GM21423 (cell line): ENCODE measurements at regions not wholly inside any gene's neighbourhood (a gene's known extent, or its start where the extent isn't known, plus 50 kb on each side); places are given as distances from the start of the nearest gene placed in this dataset.
"Not testable (repeated sequence)": the region's sequence is repeated elsewhere in the genome, so short reads cannot be mapped to it uniquely, and the experiment has no call there.

Experiments
- ATAC-seq: cut with Tn5 transposase; IDR thresholded peaks from one replicate; pipeline ENCODE4 v1.9.1; 2021; ENCODE audit warnings: mild to moderate bottlenecking, moderate library complexity; ENCODE audit not compliant: unreplicated experiment

GRCh38 chr1:188003687-188004086 lies 1174.9 kb downstream of the PLA2G4A start:
- not testable (repeated sequence) for ATAC-seq

- no peak for ATAC-seq
These were observed 1176.1 kb downstream of the PLA2G4A start for GRCh38 chr1:188004849-188005248.

GRCh38 chr1:188006354-188006753 lies 1177.6 kb downstream of the PLA2G4A start:
- no peak for ATAC-seq

- ATAC-seq: not testable (repeated sequence)
These were observed 1184.6 kb downstream of the PLA2G4A start for GRCh38 chr1:188013222-188013849.

- no peak for ATAC-seq
These were observed 1189.2 kb downstream of the PLA2G4A start for GRCh38 chr1:188017921-188018320.

GRCh38 chr1:188022661-188023060 lies 1193.9 kb downstream of the PLA2G4A start:
- ATAC-seq: no peak

GRCh38 chr1:188023206-188023605 lies 1194.5 kb downstream of the PLA2G4A start:
- no peak for ATAC-seq

GRCh38 chr1:188027613-188028012 lies 1198.9 kb downstream of the PLA2G4A start:
- ATAC-seq: no peak

GRCh38 chr1:188037572-188037971 lies 1208.8 kb downstream of the PLA2G4A start:
- not testable (repeated sequence) for ATAC-seq

GRCh38 chr1:188043536-188044245 lies 1214.9 kb downstream of the PLA2G4A start:
- no peak for ATAC-seq

- ATAC-seq: no peak
These were observed 1221.5 kb downstream of the PLA2G4A start for GRCh38 chr1:188050250-188050649.

GRCh38 chr1:188056011-188056410 lies 1227.3 kb downstream of the PLA2G4A start:
- no peak for ATAC-seq

- no peak for ATAC-seq
These were observed 1230.1 kb downstream of the PLA2G4A start for GRCh38 chr1:188058801-188059200.

- ATAC-seq: no peak
These were observed 1233.1 kb downstream of the PLA2G4A start for GRCh38 chr1:188061881-188062280.

GRCh38 chr1:188062456-188062855 lies 1233.7 kb downstream of the PLA2G4A start:
- ATAC-seq: no peak

- ATAC-seq: no peak
These were observed 1237.2 kb downstream of the PLA2G4A start for GRCh38 chr1:188065917-188066316.

- no peak for ATAC-seq
These were observed 1242.1 kb downstream of the PLA2G4A start for GRCh38 chr1:188070848-188071247.

GRCh38 chr1:188089015-188089414 lies 1260.3 kb downstream of the PLA2G4A start:
- no peak for ATAC-seq

GRCh38 chr1:188089461-188089860 lies 1260.7 kb downstream of the PLA2G4A start:
- ATAC-seq: no peak

- ATAC-seq: no peak
These were observed 1267.8 kb downstream of the PLA2G4A start for GRCh38 chr1:188096521-188096920.

- no peak for ATAC-seq
These were observed 1288.7 kb downstream of the PLA2G4A start for GRCh38 chr1:188117436-188117835.

- no peak for ATAC-seq
These were observed 1293.9 kb downstream of the PLA2G4A start for GRCh38 chr1:188122646-188123045.

- ATAC-seq: no peak
These were observed 1298.8 kb downstream of the PLA2G4A start for GRCh38 chr1:188127507-188127906.
